Suprapubic skin (tissue), 4 donors: ENCODE measurements at regions not wholly inside any gene's neighbourhood (a gene's known extent, or its start where the extent isn't known, plus 50 kb on each side); places are given as distances from the start of the nearest gene placed in this dataset.

ENCODE experiments used
- POLR2A ChIP-seq, 2 donors: fragments of 450-650 bp; IDR thresholded peaks; one replicate each; pipeline ENCODE4 v1.6.1; 2017; ENCODE audit warnings: antibody characterized with exemption in 2 of 2, mild to moderate bottlenecking in 2 of 2, moderate library complexity in 2 of 2
- POLR2AphosphoS5 ChIP-seq, 3 donors: sonication (generic); formaldehyde crosslinking; IDR thresholded peaks; one replicate each; pipeline ENCODE4 v1.6.1; 2017; ENCODE audit warnings: antibody characterized with exemption in 3 of 3
- TF ChIP-seq, protein P1 (sequence below), 2 donors: fragments of 200-600 bp in 1 of 2; fragments of 450-650 bp in 1 of 2; sonication (generic) in 1 of 2; IDR thresholded peaks; one replicate each; pipeline ENCODE4 v1.5.1; 2016 to 2019; ENCODE audit warnings: antibody characterized with exemption in 2 of 2, mild to moderate bottlenecking in 1 of 2, moderate library complexity in 1 of 2

DNA sequence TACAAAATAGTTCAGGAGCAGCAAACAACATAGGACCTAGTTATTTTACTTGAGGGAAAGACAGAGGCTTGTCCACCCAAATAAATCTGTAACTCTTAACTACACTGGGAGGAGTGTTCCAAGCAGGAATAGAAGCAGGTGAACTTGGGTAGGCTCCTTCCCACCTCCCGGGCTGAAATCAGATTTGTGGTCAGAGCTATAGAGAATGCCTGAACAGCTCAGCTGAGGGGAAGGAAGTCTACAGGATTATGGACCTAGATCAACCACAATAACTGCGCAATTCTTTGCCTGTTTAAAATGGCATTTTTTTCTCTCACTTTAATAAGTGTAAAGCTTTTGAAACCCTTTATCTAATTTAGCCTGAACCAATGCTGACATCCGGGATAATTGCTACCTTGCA lies 73.5 kb upstream of the IRS2 start:
- TF ChIP-seq, protein P1, sequence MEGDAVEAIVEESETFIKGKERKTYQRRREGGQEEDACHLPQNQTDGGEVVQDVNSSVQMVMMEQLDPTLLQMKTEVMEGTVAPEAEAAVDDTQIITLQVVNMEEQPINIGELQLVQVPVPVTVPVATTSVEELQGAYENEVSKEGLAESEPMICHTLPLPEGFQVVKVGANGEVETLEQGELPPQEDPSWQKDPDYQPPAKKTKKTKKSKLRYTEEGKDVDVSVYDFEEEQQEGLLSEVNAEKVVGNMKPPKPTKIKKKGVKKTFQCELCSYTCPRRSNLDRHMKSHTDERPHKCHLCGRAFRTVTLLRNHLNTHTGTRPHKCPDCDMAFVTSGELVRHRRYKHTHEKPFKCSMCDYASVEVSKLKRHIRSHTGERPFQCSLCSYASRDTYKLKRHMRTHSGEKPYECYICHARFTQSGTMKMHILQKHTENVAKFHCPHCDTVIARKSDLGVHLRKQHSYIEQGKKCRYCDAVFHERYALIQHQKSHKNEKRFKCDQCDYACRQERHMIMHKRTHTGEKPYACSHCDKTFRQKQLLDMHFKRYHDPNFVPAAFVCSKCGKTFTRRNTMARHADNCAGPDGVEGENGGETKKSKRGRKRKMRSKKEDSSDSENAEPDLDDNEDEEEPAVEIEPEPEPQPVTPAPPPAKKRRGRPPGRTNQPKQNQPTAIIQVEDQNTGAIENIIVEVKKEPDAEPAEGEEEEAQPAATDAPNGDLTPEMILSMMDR (IDR thresholded peaks at IDR 0.05) = no peak
- no peak for TF ChIP-seq POLR2A (IDR thresholded peaks at IDR 0.05)
- TF ChIP-seq POLR2AphosphoS5 (IDR thresholded peaks at IDR 0.05) = no peak
